Left lobe of liver (tissue), 2 donors: ENCODE measurements at regions not wholly inside any gene's neighbourhood (a gene's known extent, or its start where the extent isn't known, plus 50 kb on each side); places are given as distances from the start of the nearest gene placed in this dataset.
A peak's percentile ranks its signal among the peaks of the same experiment; 100 is the strongest.
"Not testable (repeated sequence)": the region's sequence is repeated elsewhere in the genome, so short reads cannot be mapped to it uniquely, and the experiment has no call there.

Source experiments
- ATAC-seq: fragments of 200-7000 bp; cut with Tn5 transposase; one replicate; pipeline ENCODE4 v1.9.1; 2020; ENCODE audit warnings: mild to moderate bottlenecking, moderate library complexity
- DNase-seq: peaks from one replicate; pipeline ENCODE4 v3.0.0-alpha.2; 2020; ENCODE audit warnings: low spot score
- donor health status: DM: no; HTN: no; CAD: no; lungs with moderate emphysema.
- donor health status: DM: no; HTN: yes; CAD: no.

GRCh38 chrX:42020225-42020624, 96.9 kb upstream of the CASK start:
- DNase-seq = no peak
- no peak for ATAC-seq

- DNase-seq = no peak
- no peak for ATAC-seq
Observed at GRCh38 chrX:42017971-42018370, 94.6 kb upstream of the CASK start.

GRCh38 chrX:42000836-42001235, 77.5 kb upstream of the CASK start:
- no peak for DNase-seq
- no peak for ATAC-seq

GRCh38 chrX:41984628-41985027, 61.3 kb upstream of the CASK start:
- DNase-seq (no peak), ATAC-seq (no peak)

- no peak for DNase-seq
- no peak for ATAC-seq
Observed at GRCh38 chrX:41982953-41983352, 59.6 kb upstream of the CASK start.

GRCh38 chrX:41981481-41982013, 58.2 kb upstream of the CASK start:
- DNase-seq = no peak

GRCh38 chrX:41974677-41975076, 51.3 kb upstream of the CASK start:
- not testable (repeated sequence) for ATAC-seq, DNase-seq

More at GRCh38 chrX:41981481-41982013, 58.2 kb upstream of the CASK start:
- ATAC-seq = no peak

- ATAC-seq (peak; percentile 74), DNase-seq (no peak)
Observed at GRCh38 chrX:41973208-41973607, 49.9 kb upstream of the CASK start.
